NCI-H524 (cell line): ENCODE measurements at regions not wholly inside any gene's neighbourhood (a gene's known extent, or its start where the extent isn't known, plus 50 kb on each side); places are given as distances from the start of the nearest gene placed in this dataset.

ENCODE experiments used
- DNase-seq, 2 experiments: peaks; one replicate each; lab custom pipeline; 2025; lab: John Stamatoyannopoulos, UW

GRCh38 chr6:66935612-66936011 is 1228.6 kb upstream of the EYS start:
- no peak for DNase-seq

GRCh38 chr6:66931787-66932186 is 1224.8 kb upstream of the EYS start:
- no peak for DNase-seq

GRCh38 chr6:66930559-66931290 is 1223.7 kb upstream of the EYS start:
- no peak for DNase-seq

GRCh38 chr6:66926060-66926459 is 1219.0 kb upstream of the EYS start:
- DNase-seq, result peak in 1 of 2 experiments; percentile 24

- DNase-seq, result no peak
Measured at GRCh38 chr6:66913657-66914056, 1206.6 kb upstream of the EYS start.

- DNase-seq, result no peak
Measured at GRCh38 chr6:66902457-66902856, 1195.4 kb upstream of the EYS start.

- DNase-seq, result no peak
Measured at GRCh38 chr6:66900133-66901083, 1193.4 kb upstream of the EYS start.

GRCh38 chr6:66897576-66897975 is 1190.5 kb upstream of the EYS start:
- no peak for DNase-seq

GRCh38 chr6:66896415-66896814 is 1189.4 kb upstream of the EYS start:
- no peak for DNase-seq

GRCh38 chr6:66883453-66883852 is 1176.4 kb upstream of the EYS start:
- DNase-seq, result no peak

GRCh38 chr6:66866801-66867200 is 1159.8 kb upstream of the EYS start:
- DNase-seq, result no peak

GRCh38 chr6:66865771-66866170 is 1158.7 kb upstream of the EYS start:
- no peak for DNase-seq

- no peak for DNase-seq
Measured at GRCh38 chr6:66861007-66861541, 1154.0 kb upstream of the EYS start.

- DNase-seq, result no peak
Measured at GRCh38 chr6:66860328-66860727, 1153.3 kb upstream of the EYS start.

- DNase-seq, result no peak
Measured at GRCh38 chr6:66858196-66858595, 1151.2 kb upstream of the EYS start.

- DNase-seq, result no peak
Measured at GRCh38 chr6:66854014-66854413, 1147.0 kb upstream of the EYS start.

GRCh38 chr6:66851930-66852329 is 1144.9 kb upstream of the EYS start:
- no peak for DNase-seq

GRCh38 chr6:66849843-66850242 is 1142.8 kb upstream of the EYS start:
- DNase-seq, result no peak

- DNase-seq, result no peak
Measured at GRCh38 chr6:66848244-66848953, 1141.4 kb upstream of the EYS start.

GRCh38 chr6:66838764-66839163 is 1131.7 kb upstream of the EYS start:
- no peak for DNase-seq

GRCh38 chr6:66825539-66825938 is 1118.5 kb upstream of the EYS start:
- peak; percentile 22 to 61 for DNase-seq

GRCh38 chr6:66814156-66814555 is 1107.1 kb upstream of the EYS start:
- no peak for DNase-seq
